SK-N-SH treated with all-trans-retinoic acid at 6 μM for 48 hours (cell line): ENCODE measurements at regions not wholly inside any gene's neighbourhood (a gene's known extent, or its start where the extent isn't known, plus 50 kb on each side); places are given as distances from the start of the nearest gene placed in this dataset.

Experiments used
- ARNTL ChIP-seq: fragments of 450-650 bp; formaldehyde crosslinking; IDR thresholded peaks from 2 replicates; pipeline ENCODE4 v1.5.0; 2020; ENCODE audit warnings: low read depth, mild to moderate bottlenecking, moderate library complexity, borderline replicate concordance
- CSDC2 ChIP-seq: fragments of 250-450 bp; sonication (Bioruptor Pico); IDR thresholded peaks from 2 replicates; pipeline ENCODE4 v1.5.0; 2020; ENCODE audit warnings: mild to moderate bottlenecking, moderate library complexity
- ESRRG ChIP-seq: fragments of 250-450 bp; sonication (Bioruptor Pico); IDR thresholded peaks from 2 replicates; pipeline ENCODE4 v1.6.1; 2021; ENCODE audit warnings: mild to moderate bottlenecking
- GLIS3 ChIP-seq: fragments of 250-450 bp; sonication (Bioruptor Pico); IDR thresholded peaks from 2 replicates; pipeline ENCODE4 v1.5.0; 2020; ENCODE audit warnings: mild to moderate bottlenecking, moderate library complexity
- ISL1 ChIP-seq: fragments of 250-450 bp; sonication (Bioruptor Pico); IDR thresholded peaks from 2 replicates; pipeline ENCODE4 v2.1.2; 2022; ENCODE audit warnings: mild to moderate bottlenecking, moderate library complexity
- OSR1 ChIP-seq: fragments of 250-450 bp; sonication (Bioruptor Pico); IDR thresholded peaks from 2 replicates; pipeline ENCODE4 v1.8.0; 2022; ENCODE audit warnings: moderate library complexity, mild to moderate bottlenecking, inconsistent platforms
- RARB ChIP-seq: fragments of 250-450 bp; sonication (Bioruptor Pico); IDR thresholded peaks from 2 replicates; pipeline ENCODE4 v1.8.0; 2021; ENCODE audit warnings: mild to moderate bottlenecking, moderate library complexity
- ZNF8 ChIP-seq: fragments of 450-650 bp; formaldehyde crosslinking; IDR thresholded peaks from 2 replicates; pipeline ENCODE4 v1.5.0; 2020; ENCODE audit warnings: mild to moderate bottlenecking, moderate library complexity
- TF ChIP-seq, protein P1 (sequence below): fragments of 250-450 bp; sonication (Bioruptor Pico); IDR thresholded peaks from 2 replicates; pipeline ENCODE4 v1.5.1; 2020; ENCODE audit warnings: low read depth, mild to moderate bottlenecking, moderate library complexity

DNA sequence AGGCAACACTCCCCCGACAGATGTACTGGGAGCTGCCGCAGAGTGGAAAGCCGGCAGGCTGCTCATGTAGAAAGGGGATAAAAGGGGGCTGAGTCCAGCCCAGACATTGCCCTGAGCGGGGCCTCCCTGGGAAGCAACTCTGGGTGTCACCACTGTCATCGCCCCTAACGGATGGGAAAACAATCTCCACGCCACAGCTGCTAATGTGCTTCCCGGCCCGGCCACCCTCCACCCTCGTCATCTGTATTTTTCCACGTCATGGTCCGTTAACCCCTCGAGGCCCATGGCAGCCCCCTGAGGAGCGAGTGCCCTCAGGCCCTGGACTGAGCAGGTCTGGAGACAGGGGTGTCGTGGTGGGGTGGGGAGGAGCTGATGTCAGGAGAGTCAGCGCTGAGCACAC, 227.4 kb downstream of the DLL1 start:
- TF ChIP-seq, protein P1, sequence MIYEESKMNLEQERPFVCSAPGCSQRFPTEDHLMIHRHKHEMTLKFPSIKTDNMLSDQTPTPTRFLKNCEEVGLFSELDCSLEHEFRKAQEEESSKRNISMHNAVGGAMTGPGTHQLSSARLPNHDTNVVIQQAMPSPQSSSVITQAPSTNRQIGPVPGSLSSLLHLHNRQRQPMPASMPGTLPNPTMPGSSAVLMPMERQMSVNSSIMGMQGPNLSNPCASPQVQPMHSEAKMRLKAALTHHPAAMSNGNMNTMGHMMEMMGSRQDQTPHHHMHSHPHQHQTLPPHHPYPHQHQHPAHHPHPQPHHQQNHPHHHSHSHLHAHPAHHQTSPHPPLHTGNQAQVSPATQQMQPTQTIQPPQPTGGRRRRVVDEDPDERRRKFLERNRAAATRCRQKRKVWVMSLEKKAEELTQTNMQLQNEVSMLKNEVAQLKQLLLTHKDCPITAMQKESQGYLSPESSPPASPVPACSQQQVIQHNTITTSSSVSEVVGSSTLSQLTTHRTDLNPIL (CRISPR knock-in tag), result no peak
- TF ChIP-seq OSR1 (CRISPR knock-in tag) (no peak), ESRRG (no peak), ZNF8 (CRISPR knock-in tag) (no peak), ISL1 (CRISPR knock-in tag) (no peak), GLIS3 (CRISPR knock-in tag) (no peak), RARB (CRISPR knock-in tag) (no peak), ARNTL (CRISPR knock-in tag) (no peak), CSDC2 (CRISPR knock-in tag) (no peak)
